ENCODE measurements at regions not wholly inside any gene's neighbourhood (a gene's known extent, or its start where the extent isn't known, plus 50 kb on each side); places are given as distances from the start of the nearest gene placed in this dataset.

DNA sequence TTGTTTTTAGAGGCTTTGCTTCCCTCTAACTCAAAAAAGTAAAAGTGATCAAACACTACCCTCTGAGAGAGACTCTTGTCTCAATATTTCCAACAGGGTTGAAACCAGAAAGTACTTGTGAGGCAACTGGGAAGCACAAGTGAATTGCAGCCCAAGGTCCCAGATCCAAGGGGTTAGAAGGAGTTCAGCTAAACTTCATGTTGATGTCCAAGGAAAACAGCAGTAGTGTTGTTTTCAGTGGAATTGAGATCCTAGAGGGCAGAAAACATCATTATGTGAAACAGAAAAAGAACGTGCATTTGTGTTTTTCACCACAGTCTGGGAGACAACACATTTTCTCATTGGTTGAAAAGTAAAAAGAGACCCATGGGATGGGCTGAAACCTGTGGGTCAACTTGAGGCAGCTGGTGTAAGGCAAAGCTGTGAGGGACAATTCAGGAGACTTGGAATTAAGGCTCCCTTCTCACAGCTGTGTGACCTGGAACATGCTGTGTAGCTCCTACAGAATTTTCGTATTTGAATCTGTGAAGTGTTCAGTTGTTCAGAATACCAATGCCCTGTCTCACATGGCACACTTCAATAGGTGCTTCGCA lies 508.3 kb downstream of the BMP2 start:
- no peaks in the 10 kb centered on the region for H3F3A ChIP-seq (ENCODE audit: insufficient read depth, low read length)
- H3K9me3 ChIP-seq (replicated peaks; ENCODE audit: insufficient read depth, low read length) = no peaks in the 10 kb centered on the region

DNA sequence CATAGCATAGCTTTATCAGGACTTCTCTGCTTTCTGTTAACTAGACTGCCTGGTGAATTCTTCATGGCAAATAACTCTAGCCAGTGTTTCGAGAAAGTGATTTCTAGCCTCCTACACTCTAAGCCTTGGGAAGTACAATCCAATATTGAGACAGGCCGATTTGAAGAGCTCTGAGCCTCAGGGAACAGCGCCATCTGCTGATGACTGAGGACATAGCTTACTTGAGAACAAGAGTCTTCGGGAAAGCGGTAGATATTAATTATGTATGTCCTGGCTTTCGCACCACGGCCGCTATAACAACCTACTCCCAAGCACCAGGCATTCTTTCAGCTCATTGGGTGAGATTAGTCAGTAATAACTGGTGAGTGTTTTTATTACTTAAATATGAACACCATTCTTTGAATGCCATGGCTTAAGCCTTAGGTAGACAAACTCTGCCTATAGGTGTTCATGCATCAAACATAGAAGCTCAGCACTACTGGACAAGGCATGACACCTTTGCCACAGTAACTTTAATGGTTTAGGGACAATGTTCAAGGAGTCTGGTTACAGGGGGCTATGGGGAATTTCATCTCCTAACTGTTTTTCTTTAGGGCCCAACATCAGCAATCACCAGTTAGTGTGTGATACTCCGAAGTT lies 518.6 kb downstream of the BMP2 start:
- TF ChIP-seq, protein P1, sequence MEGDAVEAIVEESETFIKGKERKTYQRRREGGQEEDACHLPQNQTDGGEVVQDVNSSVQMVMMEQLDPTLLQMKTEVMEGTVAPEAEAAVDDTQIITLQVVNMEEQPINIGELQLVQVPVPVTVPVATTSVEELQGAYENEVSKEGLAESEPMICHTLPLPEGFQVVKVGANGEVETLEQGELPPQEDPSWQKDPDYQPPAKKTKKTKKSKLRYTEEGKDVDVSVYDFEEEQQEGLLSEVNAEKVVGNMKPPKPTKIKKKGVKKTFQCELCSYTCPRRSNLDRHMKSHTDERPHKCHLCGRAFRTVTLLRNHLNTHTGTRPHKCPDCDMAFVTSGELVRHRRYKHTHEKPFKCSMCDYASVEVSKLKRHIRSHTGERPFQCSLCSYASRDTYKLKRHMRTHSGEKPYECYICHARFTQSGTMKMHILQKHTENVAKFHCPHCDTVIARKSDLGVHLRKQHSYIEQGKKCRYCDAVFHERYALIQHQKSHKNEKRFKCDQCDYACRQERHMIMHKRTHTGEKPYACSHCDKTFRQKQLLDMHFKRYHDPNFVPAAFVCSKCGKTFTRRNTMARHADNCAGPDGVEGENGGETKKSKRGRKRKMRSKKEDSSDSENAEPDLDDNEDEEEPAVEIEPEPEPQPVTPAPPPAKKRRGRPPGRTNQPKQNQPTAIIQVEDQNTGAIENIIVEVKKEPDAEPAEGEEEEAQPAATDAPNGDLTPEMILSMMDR (IDR thresholded peaks at IDR 0.05; ENCODE audit: low read length) = peak; percentile 89
- TF ChIP-seq EZH2phosphoT487 (IDR thresholded peaks at IDR 0.05; ENCODE audit: low read length) (no peak), EZH2 (optimal IDR thresholded peaks at IDR 0.05; ENCODE audit: low read depth, low read length) (no peak)
- H3K9me2 ChIP-seq (replicated peaks; ENCODE audit: insufficient read depth, low read length) = no peaks in the 10 kb centered on the region
- no peaks in the 10 kb centered on the region for H4K20me1 ChIP-seq (ENCODE audit: insufficient read depth, low read length)
- H3K9ac ChIP-seq (ENCODE audit: low read length) = no peak overlapping the region
- H3K4me2 ChIP-seq (ENCODE audit: low read depth, low read length) = no peak overlapping the region
- no peaks in the 10 kb centered on the region for H3K9me3 ChIP-seq (replicated peaks; ENCODE audit: insufficient read depth, low read length)
- H3K27ac ChIP-seq (ENCODE audit: low read length) = no peak overlapping the region
- no peaks in the 10 kb centered on the region for H3F3A ChIP-seq (ENCODE audit: insufficient read depth, low read length)
- no peak overlapping the region for H3K4me3 ChIP-seq (ENCODE audit: low read length)
- no peaks in the 10 kb centered on the region for H3K79me2 ChIP-seq (ENCODE audit: low read length)
- H3K4me1 ChIP-seq (ENCODE audit: low read length) = no peaks in the 10 kb centered on the region
- H3K27me3 ChIP-seq (replicated peaks; ENCODE audit: insufficient read depth, low read length) = no peaks in the 10 kb centered on the region
- DNase-seq = peak; percentile 78
- no peaks in the 10 kb centered on the region for H3K36me3 ChIP-seq (replicated peaks; ENCODE audit: insufficient read depth, low read length)
- H2AFZ ChIP-seq (ENCODE audit: low read length) = no peak overlapping the region; the same call in 1 of the 2 replicates

More for the DNA sequence above, 508.3 kb downstream of the BMP2 start:
- Histone ChIP-seq H3K27me3 (replicated peaks; ENCODE audit: insufficient read depth, low read length) (no peaks in the 10 kb centered on the region), H3K79me2 (ENCODE audit: low read length) (no peaks in the 10 kb centered on the region), H3K36me3 (replicated peaks; ENCODE audit: insufficient read depth, low read length) (no peaks in the 10 kb centered on the region), H3K4me3 (ENCODE audit: low read length) (no peak overlapping the region), H3K4me2 (ENCODE audit: low read depth, low read length) (no peak overlapping the region), H3K9me2 (replicated peaks; ENCODE audit: insufficient read depth, low read length) (no peaks in the 10 kb centered on the region), H3K9ac (ENCODE audit: low read length) (no peak overlapping the region), H3K4me1 (ENCODE audit: low read length) (no peaks in the 10 kb centered on the region), H4K20me1 (ENCODE audit: insufficient read depth, low read length) (no peaks in the 10 kb centered on the region), H3K27ac (ENCODE audit: low read length) (no peak overlapping the region), H2AFZ (ENCODE audit: low read length) (no peak overlapping the region)
- DNase-seq = no peak
- TF ChIP-seq EZH2 (optimal IDR thresholded peaks at IDR 0.05; ENCODE audit: low read depth, low read length) (no peak), EZH2phosphoT487 (IDR thresholded peaks at IDR 0.05; ENCODE audit: low read length) (no peak)
- TF ChIP-seq, protein P1 (IDR thresholded peaks at IDR 0.05; ENCODE audit: low read length) = no peak

DNA sequence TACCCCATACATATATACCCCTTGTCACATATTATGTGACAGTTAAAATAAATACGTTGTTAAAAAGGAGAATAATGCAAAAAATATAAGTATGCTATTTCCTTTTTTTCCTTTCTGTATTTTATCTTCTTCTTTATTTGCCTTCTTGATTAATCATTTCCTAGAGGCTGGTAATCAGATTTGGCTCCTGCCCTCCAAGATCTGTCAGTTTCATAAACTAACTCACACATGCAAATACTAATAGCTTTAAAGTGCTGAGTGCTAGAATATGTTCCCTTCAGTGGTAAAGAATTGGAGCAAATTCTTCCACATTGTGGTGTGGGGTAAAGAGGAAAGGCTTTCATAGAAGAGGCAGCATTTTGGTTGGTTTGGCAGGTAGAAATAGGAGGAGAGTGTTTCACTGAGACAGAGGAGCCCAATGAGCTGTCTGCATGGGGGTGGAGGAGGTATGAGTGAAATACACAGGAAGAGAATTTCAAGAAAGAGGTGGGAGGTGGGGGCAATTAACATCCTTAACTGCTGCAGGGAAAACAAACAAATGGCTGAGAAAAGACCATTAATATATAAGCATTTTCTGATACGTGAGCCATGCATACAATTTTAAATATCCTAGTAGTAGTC lies 523.9 kb downstream of the BMP2 start:
- no peaks in the 10 kb centered on the region for H3K9me3 ChIP-seq (replicated peaks; ENCODE audit: insufficient read depth, low read length)
- H3F3A ChIP-seq (ENCODE audit: insufficient read depth, low read length) = no peaks in the 10 kb centered on the region
- H3K9me2 ChIP-seq (replicated peaks; ENCODE audit: insufficient read depth, low read length) = no peaks in the 10 kb centered on the region
- H3K9ac ChIP-seq (ENCODE audit: low read length) = no peak overlapping the region
- no peak overlapping the region for H3K4me2 ChIP-seq (ENCODE audit: low read depth, low read length)
- TF ChIP-seq EZH2phosphoT487 (IDR thresholded peaks at IDR 0.05; ENCODE audit: low read length) = no peak
- TF ChIP-seq, protein P1 (IDR thresholded peaks at IDR 0.05; ENCODE audit: low read length) = no peak
- no peak overlapping the region for H2AFZ ChIP-seq (ENCODE audit: low read length)
- H3K4me3 ChIP-seq (ENCODE audit: low read length) = no peak overlapping the region
- DNase-seq = no peak
- H3K4me1 ChIP-seq (ENCODE audit: low read length) = no peaks in the 10 kb centered on the region
- H3K79me2 ChIP-seq (ENCODE audit: low read length) = no peaks in the 10 kb centered on the region
- H3K27ac ChIP-seq (ENCODE audit: low read length) = no peak overlapping the region
- H3K27me3 ChIP-seq (replicated peaks; ENCODE audit: insufficient read depth, low read length) = no peaks in the 10 kb centered on the region
- H4K20me1 ChIP-seq (ENCODE audit: insufficient read depth, low read length) = no peaks in the 10 kb centered on the region
- H3K36me3 ChIP-seq (replicated peaks; ENCODE audit: insufficient read depth, low read length) = no peaks in the 10 kb centered on the region
